Adrenal gland (tissue), 9 donors: ENCODE measurements at regions not wholly inside any gene's neighbourhood (a gene's known extent, or its start where the extent isn't known, plus 50 kb on each side); places are given as distances from the start of the nearest gene placed in this dataset.
"Not testable (repeated sequence)": the region's sequence is repeated elsewhere in the genome, so short reads cannot be mapped to it uniquely, and the experiment has no call there.

Source experiments
- DNase-seq, 7 donors: peaks; one replicate each; pipeline ENCODE4 v3.0.0-alpha.2; 2019 to 2020
- H3K27ac ChIP-seq, 5 donors: fragments of 200-600 bp; sonication (generic) in 4 of 5; 1 replicate in 3 of 5; 2 replicates in 2 of 5; pipeline versions ENCODE4 v1.5.1 to v1.8.0; 2016 to 2020; ENCODE audit warnings: mild to moderate bottlenecking in 1 of 5
- H3K27me3 ChIP-seq: fragments of 200-600 bp; 2 replicates; pipeline ENCODE4 v1.8.0; 2021
- H3K36me3 ChIP-seq, 2 donors: fragments of 200-600 bp; replicated peaks in 1 of 2; 1 replicate in 1 of 2; 2 replicates in 1 of 2; pipeline versions ENCODE4 v1.5.1 to v1.8.0; 2018 to 2022
- H3K4me1 ChIP-seq, 2 donors: fragments of 200-600 bp; replicated peaks in 1 of 2; 1 replicate in 1 of 2; 2 replicates in 1 of 2; pipeline versions ENCODE4 v1.5.1 to v1.8.0; 2018 to 2021
- H3K4me3 ChIP-seq, 4 donors: fragments of 200-600 bp; sonication (generic) in 3 of 4; one replicate each; pipeline ENCODE4 v1.5.1; 2016 to 2018
- H3K9me3 ChIP-seq, 3 donors: fragments of 200-600 bp; sonication (generic) in 1 of 3; replicated peaks in 1 of 3; 1 replicate in 2 of 3; 2 replicates in 1 of 3; pipeline versions ENCODE4 v1.5.1 to v1.8.0; 2016 to 2021
- CTCF ChIP-seq, 6 experiments: fragments of 450-650 bp in 4 of 6; fragments of 200-600 bp in 2 of 6; sonication (generic) in 1 of 6; IDR thresholded peaks; 1 replicate in 5 of 6; 2 replicates in 1 of 6; pipeline versions ENCODE4 v1.5.1 to v1.8.0; 2016 to 2021; ENCODE audit warnings: antibody characterized with exemption in 6 of 6, mild to moderate bottlenecking in 2 of 6, moderate library complexity in 1 of 6
- POLR2A ChIP-seq, 2 donors: fragments of 450-650 bp; IDR thresholded peaks; one replicate each; pipeline ENCODE4 v1.6.1; 2017; ENCODE audit warnings: antibody characterized with exemption in 2 of 2, mild to moderate bottlenecking in 2 of 2, moderate library complexity in 1 of 2
- WGBS, 4 donors: extraction: QIAGEN DNeasy Blood & Tissue Kit in 2 of 4; methylation state at CpG; one replicate each; pipeline versions ENCODE4 v1.1.5 to v1.1.7; 2013 to 2017; 5-methylcytosine and 5-hydroxymethylcytosine counted together
- intact Hi-C, 2 donors: fragments of 100-400 bp; cut with DNase I; formaldehyde crosslinking; loops; one replicate each; pipeline versions ENCODE4 v1.14.1 to v1.15.0; 2022 to 2023
- donor health status: healthy with polysubstance abuse.
- donor health status: Bipolar disorder and iron deficiency.
- donor health status: DM: yes; HTN: yes; CAD: no.
- donor health status: DM: no; HTN: no; CAD: no.
- donor health status: DM: no; HTN: no; CAD: no.

- no peak overlapping the region for H3K27ac ChIP-seq
- intact Hi-C loops: no loop called here
- H3K4me3 ChIP-seq: no peak overlapping the region
- H3K9me3 ChIP-seq: no peaks in the 10 kb centered on the region
- H3K4me1 ChIP-seq: no peaks in the 10 kb centered on the region
- 92 to 100% (median 93%) methylated on average over 1 to 22 of the region's 22 CpGs for WGBS, 4 donors
- TF ChIP-seq POLR2A (IDR thresholded peaks at IDR 0.05): no peak
- TF ChIP-seq CTCF (IDR thresholded peaks at IDR 0.05): no peak
- no peaks in the 10 kb centered on the region for H3K27me3 ChIP-seq
- no peak for DNase-seq
- no peaks in the 10 kb centered on the region for H3K36me3 ChIP-seq
Observed at GRCh38 chr13:22938576-22938975, 242.2 kb upstream of the SGCG start.

DNA sequence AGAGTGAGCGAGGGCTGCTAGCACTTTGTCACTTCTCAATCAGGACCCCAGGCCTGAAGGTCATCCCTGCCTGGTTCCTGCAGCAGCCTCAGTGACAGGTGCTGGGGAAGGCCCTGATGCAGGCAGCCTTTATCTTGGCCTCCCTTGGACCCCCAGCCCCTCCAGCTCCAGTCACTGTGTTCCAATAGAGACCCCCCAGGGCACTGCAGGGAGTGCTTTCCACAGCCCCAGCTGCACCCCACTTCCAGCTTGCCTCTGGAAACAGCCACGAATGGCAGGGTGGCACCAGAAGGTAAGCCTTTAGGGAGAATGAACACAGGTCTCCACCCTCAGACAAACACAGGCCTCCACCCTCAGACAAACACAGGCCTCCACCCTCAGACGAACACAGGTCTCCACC, 241.6 kb upstream of the SGCG start:
- no peaks in the 10 kb centered on the region for H3K36me3 ChIP-seq
- WGBS, 4 donors: 79 to 85% (median 83%) methylated on average over 2 to 3 of the region's 3 CpGs
- TF ChIP-seq CTCF (IDR thresholded peaks at IDR 0.05): no peak
- TF ChIP-seq POLR2A (IDR thresholded peaks at IDR 0.05): no peak
- no peak overlapping the region for H3K4me3 ChIP-seq
- H3K27ac ChIP-seq: no peak overlapping the region
- H3K9me3 ChIP-seq: no peaks in the 10 kb centered on the region
- intact Hi-C loops: no loop called here
- H3K27me3 ChIP-seq: no peaks in the 10 kb centered on the region
- no peak for DNase-seq
- H3K4me1 ChIP-seq: no peaks in the 10 kb centered on the region

DNA sequence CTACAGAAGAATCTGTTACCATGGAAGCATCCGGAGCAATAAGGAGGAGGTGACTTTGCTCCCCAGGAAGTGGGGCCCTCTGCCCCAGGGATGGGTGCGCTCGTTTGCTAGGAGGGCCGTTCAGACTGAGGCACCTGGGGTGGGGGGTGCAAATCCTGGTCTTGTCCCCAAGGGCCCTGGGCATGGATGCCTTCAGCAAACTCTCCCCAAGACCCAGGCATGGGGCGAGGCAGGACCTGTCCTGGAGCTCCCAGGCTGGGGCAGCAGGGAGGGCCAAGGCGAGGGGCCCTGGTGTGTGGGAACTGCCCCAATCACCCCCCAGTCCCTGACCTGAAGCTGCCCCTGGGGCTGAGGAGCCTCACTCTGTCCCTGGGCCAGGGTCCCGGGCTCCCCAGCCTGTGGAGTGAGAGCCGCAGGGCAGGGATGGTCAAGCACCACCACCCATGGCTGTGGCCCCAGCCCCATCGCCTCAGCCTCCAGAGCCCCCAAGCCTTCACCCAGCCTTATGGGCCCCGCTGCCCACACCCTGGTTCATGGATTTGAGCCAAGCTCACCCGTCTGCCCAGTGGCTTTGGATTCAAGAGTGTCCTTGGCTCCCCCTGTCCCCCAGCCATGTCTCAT, 240.6 kb upstream of the SGCG start:
- no peak for TF ChIP-seq POLR2A (IDR thresholded peaks at IDR 0.05)
- TF ChIP-seq CTCF (IDR thresholded peaks at IDR 0.05): no peak

GRCh38 chr13:22940736-22941135, 240.0 kb upstream of the SGCG start:
- no peak for DNase-seq
- intact Hi-C loops: loop anchor here in 1 of 2 donors (5.0 kb wide), 1 partner anchor 1427 kb away; no protein-coding TSS in a partner anchor
- TF ChIP-seq CTCF (IDR thresholded peaks at IDR 0.05) (no peak), POLR2A (IDR thresholded peaks at IDR 0.05) (no peak)
- Histone ChIP-seq H3K9me3 (no peaks in the 10 kb centered on the region), H3K27me3 (no peaks in the 10 kb centered on the region), H3K27ac (no peak overlapping the region), H3K4me1 (no peaks in the 10 kb centered on the region), H3K36me3 (no peaks in the 10 kb centered on the region), H3K4me3 (no peak overlapping the region)
- WGBS, 4 donors: 76 to 84% (median 77%) methylated on average over 13 to 14 of the region's 14 CpGs

More for the DNA sequence above, 240.6 kb upstream of the SGCG start:
- WGBS, 4 donors: 80 to 93% (median 87%) methylated on average over 6 to 11 of the region's 11 CpGs
- no peaks in the 10 kb centered on the region for H3K27me3 ChIP-seq
- no peaks in the 10 kb centered on the region for H3K4me1 ChIP-seq
- intact Hi-C loops: loop anchor here in 1 of 2 donors (5.0 kb wide), 1 partner anchor 1427 kb away; no protein-coding TSS in a partner anchor
- DNase-seq: no peak
- no peaks in the 10 kb centered on the region for H3K9me3 ChIP-seq
- no peak overlapping the region for H3K27ac ChIP-seq
- no peaks in the 10 kb centered on the region for H3K36me3 ChIP-seq
- no peak overlapping the region for H3K4me3 ChIP-seq

GRCh38 chr13:22941495-22941894, 239.3 kb upstream of the SGCG start:
- DNase-seq, H3K9me3 ChIP-seq, H3K27ac ChIP-seq, H3K4me3 ChIP-seq, H3K27me3 ChIP-seq, H3K36me3 ChIP-seq, H3K4me1 ChIP-seq: not testable (repeated sequence)
- intact Hi-C loops: loop anchor here in 1 of 2 donors (5.0 kb wide), 1 partner anchor 1426 kb away; no protein-coding TSS in a partner anchor
- WGBS, 4 donors: 74 to 81% (median 81%) methylated on average over 6 to 7 of the region's 8 CpGs; no CpG with 5 or more reads in 1 of the 4 donors

GRCh38 chr13:22942831-22943230, 237.9 kb upstream of the SGCG start:
- intact Hi-C loops: loop anchor here in 1 of 2 donors (5.0 kb wide), 1 partner anchor 1424 kb away; no protein-coding TSS in a partner anchor
- WGBS, 4 donors: 88 to 92% (median 90%) methylated on average over 12 to 13 of the region's 14 CpGs
- not testable (repeated sequence) for H3K36me3 ChIP-seq

More at GRCh38 chr13:22942831-22943230, 237.9 kb upstream of the SGCG start:
- DNase-seq, H3K27ac ChIP-seq, H3K4me1 ChIP-seq, H3K4me3 ChIP-seq, H3K9me3 ChIP-seq, H3K27me3 ChIP-seq: not testable (repeated sequence)
